ENCODE measurements at regions not wholly inside any gene's neighbourhood (a gene's known extent, or its start where the extent isn't known, plus 50 kb on each side); places are given as distances from the start of the nearest gene placed in this dataset.

DNA sequence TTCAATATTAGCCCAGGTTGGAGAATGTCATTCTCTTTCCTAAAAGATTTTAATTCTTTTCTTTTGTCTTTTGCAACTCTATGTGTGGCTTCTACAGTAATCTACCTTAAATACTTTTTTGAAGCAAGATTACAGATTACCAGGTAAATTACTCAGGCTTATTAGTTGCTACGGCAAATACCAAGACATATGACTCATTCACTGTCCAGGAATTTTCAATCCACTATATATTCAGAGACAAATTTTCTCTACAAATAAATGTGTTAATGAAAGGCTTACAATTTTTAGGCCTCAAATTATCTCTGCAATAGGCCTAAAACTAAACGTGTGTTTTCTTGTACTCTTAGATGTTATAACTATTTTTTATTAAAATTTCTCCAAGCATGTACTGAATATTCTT lies 631.3 kb downstream of the DIAPH3 start:
- TF ChIP-seq, protein P1, sequence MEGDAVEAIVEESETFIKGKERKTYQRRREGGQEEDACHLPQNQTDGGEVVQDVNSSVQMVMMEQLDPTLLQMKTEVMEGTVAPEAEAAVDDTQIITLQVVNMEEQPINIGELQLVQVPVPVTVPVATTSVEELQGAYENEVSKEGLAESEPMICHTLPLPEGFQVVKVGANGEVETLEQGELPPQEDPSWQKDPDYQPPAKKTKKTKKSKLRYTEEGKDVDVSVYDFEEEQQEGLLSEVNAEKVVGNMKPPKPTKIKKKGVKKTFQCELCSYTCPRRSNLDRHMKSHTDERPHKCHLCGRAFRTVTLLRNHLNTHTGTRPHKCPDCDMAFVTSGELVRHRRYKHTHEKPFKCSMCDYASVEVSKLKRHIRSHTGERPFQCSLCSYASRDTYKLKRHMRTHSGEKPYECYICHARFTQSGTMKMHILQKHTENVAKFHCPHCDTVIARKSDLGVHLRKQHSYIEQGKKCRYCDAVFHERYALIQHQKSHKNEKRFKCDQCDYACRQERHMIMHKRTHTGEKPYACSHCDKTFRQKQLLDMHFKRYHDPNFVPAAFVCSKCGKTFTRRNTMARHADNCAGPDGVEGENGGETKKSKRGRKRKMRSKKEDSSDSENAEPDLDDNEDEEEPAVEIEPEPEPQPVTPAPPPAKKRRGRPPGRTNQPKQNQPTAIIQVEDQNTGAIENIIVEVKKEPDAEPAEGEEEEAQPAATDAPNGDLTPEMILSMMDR (conservative IDR thresholded peaks at IDR 0.05): no peak
- no peak for TF ChIP-seq EZH2 (IDR thresholded peaks at IDR 0.05; ENCODE audit: low read depth)
